CD14-positive monocyte (primary cell): ENCODE measurements at regions not wholly inside any gene's neighbourhood (a gene's known extent, or its start where the extent isn't known, plus 50 kb on each side); places are given as distances from the start of the nearest gene placed in this dataset.

Experiments used
- DNase-seq, 3 donors: peaks; one replicate each; pipeline ENCODE4 v3.0.0-alpha.2; 2011 to 2022
- H2AFZ ChIP-seq: 2 replicates; pipeline ENCODE4 v1.6.0; 2012; ENCODE audit warnings: mild to moderate bottlenecking, low read depth, low read length, inconsistent platforms; ENCODE audit not compliant: insufficient read depth, poor library complexity, severe bottlenecking
- H3K27ac ChIP-seq, 2 donors: 1 replicate in 1 of 2; 2 replicates in 1 of 2; pipeline ENCODE4 v1.5.1; 2012 to 2013; ENCODE audit warnings: low read length in 2 of 2, control low read depth in 1 of 2, inconsistent platforms in 1 of 2, low read depth in 1 of 2, mild to moderate bottlenecking in 1 of 2
- H3K27me3 ChIP-seq, 2 donors: one replicate each; pipeline versions ENCODE4 v1.6.0 to v1.6.1; 2011 to 2013; ENCODE audit warnings: low read length in 2 of 2; ENCODE audit not compliant: control insufficient read depth in 2 of 2, insufficient read depth in 2 of 2
- H3K36me3 ChIP-seq, 2 donors: replicated peaks in 1 of 2; 1 replicate in 1 of 2; 2 replicates in 1 of 2; pipeline versions ENCODE4 v1.5.1 to v1.6.1; 2012 to 2013; ENCODE audit warnings: low read length in 2 of 2, control low read depth in 1 of 2, inconsistent platforms in 1 of 2, mild to moderate bottlenecking in 1 of 2; ENCODE audit not compliant: insufficient read depth in 2 of 2, control insufficient read depth in 1 of 2
- H3K4me1 ChIP-seq, 2 donors: 1 replicate in 1 of 2; 2 replicates in 1 of 2; pipeline versions ENCODE4 v1.5.1 to v1.6.1; 2012 to 2013; ENCODE audit warnings: low read length in 2 of 2, control low read depth in 1 of 2, inconsistent platforms in 1 of 2, mild to moderate bottlenecking in 1 of 2, moderate library complexity in 1 of 2; ENCODE audit not compliant: insufficient read depth in 2 of 2, control insufficient read depth in 1 of 2
- H3K4me2 ChIP-seq: replicated peaks from 2 replicates; pipeline ENCODE3; 2012; ENCODE audit warnings: low read length, moderate library complexity, mild to moderate bottlenecking; ENCODE audit not compliant: poor library complexity, severe bottlenecking; ENCODE audit errors: extremely low read depth
- H3K4me3 ChIP-seq, 3 experiments: fragments of 200-600 bp in 1 of 3; sonication (generic) in 1 of 3; replicated peaks in 1 of 3; 1 replicate in 2 of 3; 2 replicates in 1 of 3; pipeline ENCODE4 v1.5.1; 2011 to 2013; ENCODE audit warnings: low read length in 3 of 3, mild to moderate bottlenecking in 3 of 3, control low read depth in 2 of 3, low read depth in 2 of 3, inconsistent platforms in 1 of 3, moderate library complexity in 1 of 3
- H3K79me2 ChIP-seq: 2 replicates; pipeline ENCODE4 v1.6.0; 2012; ENCODE audit warnings: mild to moderate bottlenecking, control low read depth, inconsistent platforms, low read length, moderate library complexity; ENCODE audit not compliant: insufficient read depth
- H3K9ac ChIP-seq: 2 replicates; pipeline ENCODE4 v1.6.0; 2017; ENCODE audit warnings: low read length, mild to moderate bottlenecking; ENCODE audit not compliant: insufficient read depth, poor library complexity, severe bottlenecking
- H3K9me3 ChIP-seq, 2 donors: replicated peaks in 1 of 2; 1 replicate in 1 of 2; 2 replicates in 1 of 2; pipeline versions ENCODE4 v1.5.1 to v1.6.1; 2012 to 2013; ENCODE audit warnings: low read length in 2 of 2, control low read depth in 1 of 2; ENCODE audit not compliant: control insufficient read depth in 1 of 2, insufficient read depth in 1 of 2
- H4K20me1 ChIP-seq: 2 replicates; pipeline ENCODE4 v1.6.0; 2012; ENCODE audit warnings: mild to moderate bottlenecking, low read length, control low read depth, moderate library complexity; ENCODE audit not compliant: insufficient read depth
- H3K27ac Mint-ChIP-seq, 7 donors: one replicate each; pipeline ENCODE4 v1.8.0; 2020; ENCODE audit warnings: mild to moderate bottlenecking in 7 of 7, mixed read lengths in 7 of 7, moderate library complexity in 6 of 7, inconsistent platforms in 2 of 7
- H3K27me3 Mint-ChIP-seq, 3 donors: one replicate each; pipeline ENCODE4 v1.8.0; 2021 to 2022; ENCODE audit warnings: low read depth in 3 of 3, mild to moderate bottlenecking in 3 of 3, mixed read lengths in 3 of 3, moderate library complexity in 3 of 3, inconsistent platforms in 1 of 3
- H3K36me3 Mint-ChIP-seq, 2 donors: one replicate each; pipeline ENCODE4 v1.8.0; 2020; ENCODE audit warnings: mixed read lengths in 2 of 2, inconsistent platforms in 1 of 2, mild to moderate bottlenecking in 1 of 2
- H3K4me1 Mint-ChIP-seq: one replicate; pipeline ENCODE4 v1.8.0; 2020; ENCODE audit warnings: mild to moderate bottlenecking, mixed read lengths
- H3K4me3 Mint-ChIP-seq, 2 donors: one replicate each; pipeline ENCODE4 v1.8.0; 2020; ENCODE audit warnings: mild to moderate bottlenecking in 2 of 2, mixed read lengths in 2 of 2, moderate library complexity in 1 of 2
- H3K9me3 Mint-ChIP-seq, 7 donors: one replicate each; pipeline ENCODE4 v1.8.0; 2020 to 2022; ENCODE audit warnings: mixed read lengths in 7 of 7, mild to moderate bottlenecking in 6 of 7, moderate library complexity in 6 of 7, inconsistent platforms in 2 of 7
- CTCF ChIP-seq: fragments of 200-600 bp; IDR thresholded peaks from one replicate; pipeline ENCODE4 v1.8.0; 2022; ENCODE audit warnings: antibody characterized with exemption, mild to moderate bottlenecking
- WGBS: methylation state at CpG from one replicate; pipeline ENCODE4 v1.1.5; 2013; ENCODE audit warnings: missing lambda C conversion rate; ENCODE audit not compliant: insufficient coverage; 5-methylcytosine and 5-hydroxymethylcytosine counted together
- intact Hi-C, 2 donors: fragments of 100-400 bp; cut with micrococcal nuclease; formaldehyde crosslinking; loops; one replicate each; pipeline versions ENCODE4 v1.15.0 to v1.15.1; 2023

DNA sequence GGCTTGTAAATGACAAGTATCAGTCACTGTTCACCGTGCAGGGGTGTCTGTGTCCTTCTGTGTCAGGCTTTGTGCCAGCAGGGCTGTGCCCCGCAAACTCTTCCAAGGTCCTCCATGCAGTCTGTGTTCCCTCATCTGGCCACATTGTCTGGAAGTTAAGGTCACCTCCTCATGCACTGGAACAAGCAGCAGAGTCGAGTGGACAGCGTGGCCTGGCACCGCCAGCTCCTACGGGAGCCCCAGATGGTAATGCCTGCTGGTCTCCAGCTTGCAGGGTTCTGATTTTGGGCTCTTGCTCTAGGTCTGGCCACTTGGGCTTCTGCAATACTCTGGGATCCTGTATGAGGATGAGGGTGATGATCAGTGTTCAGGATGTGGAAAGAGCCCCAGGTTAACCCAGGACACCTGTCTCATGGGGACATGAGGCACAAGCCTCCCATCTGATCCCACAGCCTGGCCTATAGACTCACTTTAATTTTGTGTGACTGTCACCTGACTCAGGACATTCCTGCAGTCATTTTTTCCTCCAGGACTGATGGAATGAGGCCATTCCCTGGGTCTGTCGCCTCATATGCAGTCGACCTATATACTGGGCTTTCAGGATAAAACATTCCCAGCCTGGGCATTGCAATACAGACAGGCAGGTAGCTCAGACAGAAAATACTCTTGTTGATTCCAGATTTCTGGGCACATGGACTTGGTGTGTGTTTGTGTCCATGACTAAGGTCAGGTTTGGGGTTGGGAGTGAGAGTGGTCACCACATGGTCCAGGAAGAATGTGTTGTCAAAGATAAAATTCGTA, 106.3 kb upstream of the TOP3B start:
- Mint-ChIP-seq H3K27me3 (peaks cover under 1 to 5% (median 2%) of the 10 kb centered on the region in 3 donors), H3K4me1 (peaks cover 35% of the 10 kb centered on the region), H3K4me3 (no peak overlapping the region), H3K9me3 (no peaks in the 10 kb centered on the region), H3K36me3 (no peaks in the 10 kb centered on the region), H3K27ac (peak overlapping the region in 1 of 7 donors; percentile 45)
- H3K9ac ChIP-seq: no peak overlapping the region
- H3K4me3 ChIP-seq: no peak overlapping the region
- H4K20me1 ChIP-seq: no peaks in the 10 kb centered on the region
- H3K36me3 ChIP-seq: no peaks in the 10 kb centered on the region
- no peak overlapping the region for H2AFZ ChIP-seq
- intact Hi-C loops: no loop called here
- no peak for DNase-seq
- WGBS: 75% methylated on average over 7 of the region's 9 CpGs
- TF ChIP-seq CTCF: no peak
- peaks cover 13 to 33% of the 10 kb centered on the region in 2 donors for H3K4me1 ChIP-seq
- H3K9me3 ChIP-seq: no peaks in the 10 kb centered on the region
- no peak overlapping the region for H3K27ac ChIP-seq
- no peaks in the 10 kb centered on the region for H3K79me2 ChIP-seq
- no peaks in the 10 kb centered on the region for H3K27me3 ChIP-seq
- H3K4me2 ChIP-seq: no peak overlapping the region

DNA sequence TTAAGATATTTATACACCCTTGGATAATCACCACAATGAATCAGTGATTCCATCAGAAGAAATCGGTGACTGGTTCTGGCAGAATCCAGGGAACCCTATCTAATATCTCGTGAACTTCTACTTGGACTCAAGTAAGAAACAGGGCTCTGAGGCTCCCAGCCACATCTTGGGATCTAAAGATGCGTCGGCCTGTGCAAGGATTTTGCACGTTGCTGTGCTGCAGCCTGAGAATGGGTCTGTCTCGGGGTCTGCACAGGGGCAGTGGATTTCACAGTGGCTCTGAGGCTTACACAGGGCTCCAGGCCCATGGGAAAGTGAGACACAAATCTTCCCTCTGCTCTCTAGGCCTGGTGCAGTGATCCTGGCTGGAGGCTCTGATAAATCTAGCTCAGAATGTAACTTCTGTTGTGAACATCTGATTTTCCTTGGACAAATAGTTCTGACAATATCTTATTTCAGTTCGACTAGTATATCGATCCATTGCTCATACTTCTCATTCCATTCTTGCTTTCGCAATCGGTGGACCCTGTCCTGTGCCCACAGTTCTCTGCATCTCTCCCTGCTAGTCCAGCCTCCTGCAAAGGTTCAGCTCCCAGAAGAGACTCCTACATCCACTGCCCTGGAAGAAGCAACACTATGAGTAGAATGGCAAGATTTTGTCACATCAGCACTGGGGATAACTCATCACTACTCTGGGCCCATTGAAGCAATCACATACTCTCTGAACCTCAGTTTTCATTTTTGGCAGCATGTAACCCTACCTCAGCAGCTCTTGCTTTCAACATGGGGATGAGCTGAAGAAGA, 105.5 kb upstream of the TOP3B start:
- Mint-ChIP-seq H3K27me3 (peaks cover 1 to 9% (median 8%) of the 10 kb centered on the region in 3 donors), H3K27ac (no peak overlapping the region), H3K9me3 (no peaks in the 10 kb centered on the region), H3K4me3 (no peak overlapping the region), H3K36me3 (no peaks in the 10 kb centered on the region), H3K4me1 (peaks cover 33% of the 10 kb centered on the region)
- peaks cover 13 to 27% of the 10 kb centered on the region in 2 donors for H3K4me1 ChIP-seq
- H3K36me3 ChIP-seq: no peaks in the 10 kb centered on the region
- no peak overlapping the region for H2AFZ ChIP-seq
- H3K79me2 ChIP-seq: no peaks in the 10 kb centered on the region
- no peak overlapping the region for H3K27ac ChIP-seq
- H3K27me3 ChIP-seq: peaks cover 0 to 3% of the 10 kb centered on the region in 2 donors
- WGBS: 96% methylated on average over 10 of the region's 10 CpGs
- DNase-seq: no peak
- H3K9ac ChIP-seq: no peak overlapping the region
- intact Hi-C loops: no loop called here
- H4K20me1 ChIP-seq: no peaks in the 10 kb centered on the region
- H3K4me3 ChIP-seq: no peak overlapping the region
- no peak for TF ChIP-seq CTCF
- H3K9me3 ChIP-seq: no peaks in the 10 kb centered on the region
- H3K4me2 ChIP-seq: no peak overlapping the region
